Keratinocyte (primary cell): ENCODE measurements at regions not wholly inside any gene's neighbourhood (a gene's known extent, or its start where the extent isn't known, plus 50 kb on each side); places are given as distances from the start of the nearest gene placed in this dataset.

Experiments
- DNase-seq: peaks from one replicate; pipeline ENCODE4 v3.0.0-alpha.2; 2011; ENCODE audit warnings: low read depth, missing footprints, low spot score
- FAIRE-seq: peaks from 2 replicates; lab custom pipeline; 2011; peaks lifted over from hg19 to GRCh38; lab: Jason Lieb, UNC
- H2AFZ ChIP-seq: 2 replicates; pipeline ENCODE4 v1.6.0; 2012; ENCODE audit warnings: low read length, control low read depth, inconsistent platforms; ENCODE audit not compliant: control insufficient read depth
- H3K27ac ChIP-seq: 2 replicates; pipeline ENCODE4 v1.5.1; 2011; ENCODE audit warnings: low read length; ENCODE audit not compliant: control insufficient read depth, insufficient read depth
- H3K27me3 ChIP-seq: 3 replicates; pipeline ENCODE4 v1.6.0; 2011; ENCODE audit warnings: low read length; ENCODE audit not compliant: control insufficient read depth, insufficient read depth; ENCODE audit errors: extremely low read depth
- H3K36me3 ChIP-seq, 2 experiments: 2 replicates in 1 of 2; 3 replicates in 1 of 2; pipeline ENCODE4 v1.5.1; 2011; ENCODE audit warnings: low read length in 2 of 2, mild to moderate bottlenecking in 1 of 2; ENCODE audit not compliant: control insufficient read depth in 2 of 2, insufficient read depth in 2 of 2; ENCODE audit errors: extremely low read depth in 1 of 2
- H3K4me1 ChIP-seq: 3 replicates; pipeline ENCODE4 v1.5.1; 2011; ENCODE audit warnings: low read length; ENCODE audit not compliant: control insufficient read depth, insufficient read depth; ENCODE audit errors: extremely low read depth
- H3K4me2 ChIP-seq: 3 replicates; pipeline ENCODE4 v1.6.0; 2011; ENCODE audit warnings: low read depth, low read length; ENCODE audit not compliant: control insufficient read depth, insufficient read depth; ENCODE audit errors: extremely low read depth
- H3K4me3 ChIP-seq, 3 experiments: fragments of 200-600 bp in 1 of 3; sonication (generic) in 1 of 3; 2 replicates in 2 of 3; 3 replicates in 1 of 3; pipeline ENCODE4 v1.5.1; 2011 to 2016; ENCODE audit warnings: low read length in 3 of 3, mild to moderate bottlenecking in 3 of 3, control low read depth in 2 of 3, inconsistent platforms in 1 of 3, low read depth in 1 of 3, mixed read lengths in 1 of 3, mixed run types in 1 of 3, moderate library complexity in 1 of 3; ENCODE audit not compliant: control insufficient read depth in 2 of 3, insufficient read depth in 2 of 3; ENCODE audit errors: extremely low read depth in 1 of 3
- H3K79me2 ChIP-seq: 2 replicates; pipeline ENCODE4 v1.6.0; 2012; ENCODE audit warnings: low read length; ENCODE audit not compliant: control insufficient read depth, insufficient read depth
- H3K9ac ChIP-seq: 3 replicates; pipeline ENCODE4 v1.6.0; 2011; ENCODE audit warnings: low read length; ENCODE audit not compliant: control insufficient read depth, insufficient read depth; ENCODE audit errors: extremely low read depth
- H3K9me1 ChIP-seq: 3 replicates; pipeline ENCODE4 v1.6.0; 2011; ENCODE audit warnings: low read length; ENCODE audit not compliant: control insufficient read depth, insufficient read depth; ENCODE audit errors: extremely low read depth
- H3K9me3 ChIP-seq: 2 replicates; pipeline ENCODE4 v1.5.1; 2012; ENCODE audit warnings: low read depth, low read length; ENCODE audit not compliant: control insufficient read depth
- H4K20me1 ChIP-seq: 3 replicates; pipeline ENCODE4 v1.6.0; 2011; ENCODE audit warnings: low read length; ENCODE audit not compliant: control insufficient read depth, insufficient read depth; ENCODE audit errors: extremely low read depth
- EZH2 ChIP-seq: IDR thresholded peaks from one replicate; pipeline ENCODE4 v1.6.1; 2012; ENCODE audit warnings: inconsistent platforms, mild to moderate bottlenecking, low read length, moderate library complexity
- dilution Hi-C: fragments of 300-500 bp; cut with MboI; formaldehyde crosslinking; loops from one replicate; pipeline ENCODE4 v1.7.0; 2020; ENCODE audit warnings: low sequenced_read_pairs; ENCODE audit not compliant: extremely low pct_ligation_motif_present
- TF ChIP-seq, protein P1 (sequence below), 3 experiments: IDR thresholded peaks in 1 of 3; conservative IDR thresholded peaks in 1 of 3; optimal IDR thresholded peaks in 1 of 3; 2 replicates in 2 of 3; 3 replicates in 1 of 3; pipeline versions ENCODE3 to v1.5.1; 2011; ENCODE audit warnings: low read length in 3 of 3, mild to moderate bottlenecking in 3 of 3, moderate library complexity in 2 of 3, control low read depth in 1 of 3, inconsistent platforms in 1 of 3; ENCODE audit not compliant: insufficient read depth in 2 of 3; ENCODE audit errors: extremely low read depth in 1 of 3

DNA sequence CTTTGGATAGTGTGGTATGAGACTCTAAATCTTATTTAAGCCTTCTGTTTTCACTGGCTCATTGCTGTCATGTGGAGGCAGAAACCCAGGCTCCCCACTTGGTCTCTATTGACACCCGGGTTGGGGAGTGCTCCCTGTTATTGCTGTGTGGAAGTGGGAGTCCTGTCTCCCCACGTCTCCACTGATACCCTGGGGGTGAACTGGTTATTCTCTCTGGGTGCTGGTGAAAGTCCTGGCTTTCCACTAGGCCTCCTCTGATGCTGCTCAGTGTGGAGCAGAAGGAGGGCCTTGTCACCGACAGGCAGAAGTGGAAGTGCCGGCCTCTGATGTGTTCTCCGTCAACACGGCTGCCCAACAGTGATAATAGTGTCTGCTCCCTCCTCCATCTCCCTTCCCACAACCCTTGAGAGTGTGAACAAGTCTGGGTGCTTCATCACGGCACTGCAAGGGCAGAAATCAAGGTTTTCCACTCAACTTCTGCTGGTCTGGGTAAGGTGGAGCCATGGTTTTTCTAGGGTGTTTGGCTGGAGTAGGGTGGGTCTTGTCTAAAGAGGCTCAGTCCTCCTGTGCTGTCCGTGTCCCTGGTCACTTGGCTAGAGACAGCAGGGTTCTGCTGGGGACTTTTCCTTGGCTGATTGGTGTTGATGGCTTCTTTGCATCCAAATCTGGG lies 240.7 kb upstream of the B3GAT1 start:
- Histone ChIP-seq H2AFZ (no peak overlapping the region), H3K9me1 (no peaks in the 10 kb centered on the region), H4K20me1 (no peaks in the 10 kb centered on the region), H3K4me3 (no peak overlapping the region), H3K27ac (no peak overlapping the region), H3K4me2 (no peak overlapping the region), H3K79me2 (no peaks in the 10 kb centered on the region), H3K36me3 (no peaks in the 10 kb centered on the region), H3K9me3 (peaks cover 2% of the 10 kb centered on the region), H3K4me1 (peaks cover under 1% of the 10 kb centered on the region), H3K27me3 (no peaks in the 10 kb centered on the region), H3K9ac (no peak overlapping the region)
- DNase-seq (no peak), FAIRE-seq (no peak)
- TF ChIP-seq, protein P1, sequence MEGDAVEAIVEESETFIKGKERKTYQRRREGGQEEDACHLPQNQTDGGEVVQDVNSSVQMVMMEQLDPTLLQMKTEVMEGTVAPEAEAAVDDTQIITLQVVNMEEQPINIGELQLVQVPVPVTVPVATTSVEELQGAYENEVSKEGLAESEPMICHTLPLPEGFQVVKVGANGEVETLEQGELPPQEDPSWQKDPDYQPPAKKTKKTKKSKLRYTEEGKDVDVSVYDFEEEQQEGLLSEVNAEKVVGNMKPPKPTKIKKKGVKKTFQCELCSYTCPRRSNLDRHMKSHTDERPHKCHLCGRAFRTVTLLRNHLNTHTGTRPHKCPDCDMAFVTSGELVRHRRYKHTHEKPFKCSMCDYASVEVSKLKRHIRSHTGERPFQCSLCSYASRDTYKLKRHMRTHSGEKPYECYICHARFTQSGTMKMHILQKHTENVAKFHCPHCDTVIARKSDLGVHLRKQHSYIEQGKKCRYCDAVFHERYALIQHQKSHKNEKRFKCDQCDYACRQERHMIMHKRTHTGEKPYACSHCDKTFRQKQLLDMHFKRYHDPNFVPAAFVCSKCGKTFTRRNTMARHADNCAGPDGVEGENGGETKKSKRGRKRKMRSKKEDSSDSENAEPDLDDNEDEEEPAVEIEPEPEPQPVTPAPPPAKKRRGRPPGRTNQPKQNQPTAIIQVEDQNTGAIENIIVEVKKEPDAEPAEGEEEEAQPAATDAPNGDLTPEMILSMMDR (optimal IDR thresholded peaks at IDR 0.05 in 1 of 3, IDR thresholded peaks at IDR 0.05 in 1 of 3, conservative IDR thresholded peaks at IDR 0.05 in 1 of 3; ENCODE audit: extremely low read depth in 1 of 3, insufficient read depth in 2 of 3, low read length in 3 of 3) = no peak
- dilution Hi-C loops = no loop called here

DNA sequence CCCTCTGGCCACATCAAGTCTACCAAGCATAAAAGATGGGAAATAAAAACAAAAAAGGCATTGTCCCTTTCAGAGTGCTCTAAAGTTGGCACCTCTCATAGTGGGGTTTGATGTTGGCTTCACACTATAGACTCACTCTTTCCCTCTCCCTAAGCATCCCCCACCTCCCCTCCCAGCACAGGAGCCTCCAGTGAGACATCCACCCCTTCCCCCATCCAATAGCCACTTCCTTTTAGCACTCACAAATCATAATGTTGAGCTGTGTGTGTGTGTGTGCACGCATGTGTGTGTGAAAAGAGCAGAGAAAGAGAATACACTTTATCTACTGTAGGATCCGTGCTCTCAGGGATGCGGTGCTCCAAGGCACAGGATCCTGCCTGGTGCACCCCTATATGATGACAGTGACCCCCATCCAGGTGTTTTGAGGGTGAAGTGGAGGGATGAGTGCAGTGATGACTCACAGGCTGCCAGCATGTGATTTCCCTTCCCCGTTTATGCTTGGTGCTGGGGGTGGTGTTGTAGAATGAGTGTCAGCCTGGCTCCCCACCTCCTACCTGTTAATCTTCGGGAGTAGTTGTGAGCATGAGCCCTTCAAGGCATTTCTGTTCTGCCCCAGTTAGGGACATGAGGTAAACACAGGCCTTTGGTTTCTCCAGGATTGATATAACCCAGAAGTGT lies 235.2 kb upstream of the B3GAT1 start:
- Histone ChIP-seq H3K9ac (no peak overlapping the region), H3K9me1 (no peaks in the 10 kb centered on the region), H3K27ac (no peak overlapping the region), H3K4me1 (peaks cover 5% of the 10 kb centered on the region), H3K27me3 (no peaks in the 10 kb centered on the region), H4K20me1 (no peaks in the 10 kb centered on the region), H3K4me2 (no peak overlapping the region), H3K79me2 (no peaks in the 10 kb centered on the region), H3K36me3 (no peaks in the 10 kb centered on the region), H3K9me3 (no peaks in the 10 kb centered on the region), H2AFZ (peak overlapping the region; percentile 9), H3K4me3 (no peak overlapping the region)
- DNase-seq (no peak), FAIRE-seq (no peak)
- dilution Hi-C loops = no loop called here
- TF ChIP-seq EZH2 = no peak
- TF ChIP-seq, protein P1 (optimal IDR thresholded peaks at IDR 0.05 in 1 of 3, IDR thresholded peaks at IDR 0.05 in 1 of 3, conservative IDR thresholded peaks at IDR 0.05 in 1 of 3; ENCODE audit: extremely low read depth in 1 of 3, insufficient read depth in 2 of 3, low read length in 3 of 3) = no peak
